H1 (cell line): ENCODE measurements at regions not wholly inside any gene's neighbourhood (a gene's known extent, or its start where the extent isn't known, plus 50 kb on each side); places are given as distances from the start of the nearest gene placed in this dataset.

Experiments used
- BRCA1 ChIP-seq: IDR thresholded peaks from 2 replicates; pipeline ENCODE4 v1.6.1; 2012; ENCODE audit warnings: low read depth, low read length, improper control_type of control experiment
- KDM1A ChIP-seq: fragments of 200-600, 300-600 bp; sonication (generic); IDR thresholded peaks from 2 replicates; pipeline ENCODE4 v1.7.1; 2016; ENCODE audit warnings: mild to moderate bottlenecking, low read length, borderline replicate concordance
- MAFK ChIP-seq: IDR thresholded peaks from 2 replicates; pipeline ENCODE4 v1.6.1; 2012; ENCODE audit warnings: low read depth, mild to moderate bottlenecking, improper control_type of control experiment, low read length
- TBP ChIP-seq: IDR thresholded peaks from 2 replicates; pipeline ENCODE4 v1.6.1; 2011; ENCODE audit warnings: low read depth, low read length, improper control_type of control experiment
- TEAD4 ChIP-seq: IDR thresholded peaks from 2 replicates; pipeline ENCODE4 v1.6.1; 2012; ENCODE audit warnings: low read depth, low read length, inconsistent platforms, mixed read lengths

DNA sequence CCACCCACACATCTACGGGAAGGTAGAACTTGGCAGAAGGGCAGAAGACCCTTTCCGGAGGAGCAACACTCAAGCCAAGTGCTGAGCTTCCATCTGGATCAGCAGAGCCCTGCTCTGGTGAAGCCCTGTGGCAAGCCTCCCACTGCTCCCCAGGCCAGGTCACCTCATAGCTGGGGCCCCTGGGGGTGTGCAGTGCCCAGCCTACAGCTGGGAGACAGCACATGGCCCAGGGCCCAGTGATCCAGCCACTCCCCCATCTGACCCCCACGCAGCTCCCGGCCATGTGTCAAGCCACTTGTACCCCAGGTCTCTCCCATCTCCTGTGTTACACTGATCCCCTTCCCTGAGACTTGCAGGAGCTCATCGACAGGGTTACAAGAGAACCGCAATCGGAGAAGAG is 95.7 kb downstream of the RBFOX3 start (continued):
- TF ChIP-seq TEAD4 (no peak), KDM1A (no peak), BRCA1 (no peak), MAFK (no peak), TBP (no peak)
